Subcutaneous abdominal adipose tissue (tissue), 5 donors: ENCODE measurements at regions not wholly inside any gene's neighbourhood (a gene's known extent, or its start where the extent isn't known, plus 50 kb on each side); places are given as distances from the start of the nearest gene placed in this dataset.
"Not testable (repeated sequence)": the region's sequence is repeated elsewhere in the genome, so short reads cannot be mapped to it uniquely, and the experiment has no call there.

Experiments
- H3K27ac ChIP-seq: one replicate; pipeline ENCODE4 v1.7.0; 2013; ENCODE audit warnings: low read depth, mild to moderate bottlenecking, inconsistent platforms, low read length, moderate library complexity
- H3K27me3 ChIP-seq, 5 donors: one replicate each; pipeline ENCODE4 v1.7.0; 2013; ENCODE audit warnings: low read length in 5 of 5, inconsistent platforms in 1 of 5; ENCODE audit not compliant: control insufficient read depth in 5 of 5, insufficient read depth in 4 of 5
- H3K36me3 ChIP-seq, 5 donors: one replicate each; pipeline ENCODE4 v1.7.0; 2013; ENCODE audit warnings: low read length in 5 of 5; ENCODE audit not compliant: control insufficient read depth in 5 of 5, insufficient read depth in 5 of 5
- H3K4me1 ChIP-seq, 5 donors: one replicate each; pipeline ENCODE4 v1.7.0; 2013; ENCODE audit warnings: low read length in 5 of 5, mild to moderate bottlenecking in 3 of 5, moderate library complexity in 1 of 5; ENCODE audit not compliant: control insufficient read depth in 5 of 5, insufficient read depth in 5 of 5
- H3K4me3 ChIP-seq, 5 donors: one replicate each; pipeline ENCODE4 v1.7.0; 2013; ENCODE audit warnings: low read length in 5 of 5, low read depth in 1 of 5
- H3K9ac ChIP-seq, 5 donors: one replicate each; pipeline ENCODE4 v1.7.0; 2013; ENCODE audit warnings: low read length in 5 of 5, mild to moderate bottlenecking in 4 of 5, moderate library complexity in 3 of 5
- H3K9me3 ChIP-seq, 5 donors: one replicate each; pipeline ENCODE4 v1.7.0; 2013; ENCODE audit warnings: low read length in 5 of 5; ENCODE audit not compliant: control insufficient read depth in 5 of 5
- donor health status: healthy.
- donor health status: healthy.
- donor health status: healthy.
- donor health status: healthy.
- donor health status: healthy.

DNA sequence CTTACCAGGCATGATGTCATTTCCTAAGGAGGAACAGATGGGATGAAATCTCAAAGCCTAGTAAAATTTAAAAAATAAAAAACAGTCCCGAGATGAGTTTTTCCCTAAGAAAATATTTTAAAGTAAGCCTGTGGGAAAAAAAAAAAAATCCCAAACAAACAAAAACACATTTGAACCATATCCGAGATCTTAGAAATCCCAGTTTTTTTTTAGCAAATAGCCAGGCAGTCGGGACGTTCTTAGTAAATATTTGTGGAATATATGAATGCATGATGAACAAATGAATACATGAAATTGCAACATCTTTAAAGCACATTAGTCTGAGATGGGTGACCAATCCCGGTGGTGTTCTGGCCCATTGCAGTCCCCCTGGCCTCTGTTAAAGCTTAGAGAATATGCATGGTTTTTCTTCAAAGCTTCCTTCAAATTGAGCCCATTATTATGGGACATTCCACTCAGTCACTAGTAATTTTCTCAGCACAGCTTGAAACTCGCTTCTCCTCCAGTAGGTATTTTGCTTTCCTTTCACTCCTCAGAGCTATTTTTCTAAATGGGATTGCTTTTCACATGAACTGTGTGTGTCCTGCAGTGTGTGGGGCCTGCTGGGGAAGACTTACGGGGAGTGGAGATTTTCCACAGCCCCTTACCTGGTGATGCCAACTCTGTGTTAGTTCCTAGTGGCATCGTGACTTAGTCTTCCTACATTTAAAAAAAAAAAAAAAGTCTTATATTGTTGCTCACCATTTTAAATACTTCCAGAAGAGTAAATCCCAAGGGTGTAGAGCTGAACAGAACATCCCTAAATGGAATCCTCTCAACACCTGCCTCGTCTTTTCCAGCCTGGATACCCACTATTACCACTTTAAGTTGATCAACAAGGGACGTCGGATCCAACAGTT is 255.6 kb upstream of the NBPF12 start:
- H3K9me3 ChIP-seq, H3K9ac ChIP-seq: not testable (repeated sequence)

DNA sequence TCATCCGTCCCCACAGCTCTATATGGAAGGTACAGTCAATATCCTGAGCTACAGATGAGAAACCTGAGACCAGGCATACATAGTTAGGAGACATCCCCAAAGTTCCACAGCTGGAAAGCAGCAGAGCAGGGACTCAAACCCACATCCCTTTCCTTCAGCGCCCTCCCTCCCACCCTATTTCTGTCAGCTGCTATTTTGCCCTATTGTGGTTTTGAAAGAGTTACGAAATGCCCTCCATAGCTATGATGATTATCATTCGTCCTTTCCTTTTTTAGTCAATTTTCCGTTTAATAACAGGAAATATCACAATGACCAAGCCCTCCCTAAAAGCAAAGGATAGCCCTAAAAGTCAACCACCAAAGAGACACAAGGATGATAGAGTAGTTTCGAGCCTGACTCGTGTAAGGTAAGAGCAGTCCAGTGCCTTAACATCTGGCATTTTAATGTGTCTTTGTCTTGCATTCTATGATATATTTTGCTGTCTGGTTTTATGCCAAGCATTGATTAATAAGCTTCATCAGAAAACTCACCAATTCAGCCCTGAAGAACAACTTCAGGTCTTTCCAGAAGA is 264.3 kb upstream of the NBPF12 start:
- H3K36me3 ChIP-seq, H3K27ac ChIP-seq, H3K9ac ChIP-seq, H3K4me1 ChIP-seq, H3K4me3 ChIP-seq, H3K9me3 ChIP-seq, H3K27me3 ChIP-seq: not testable (repeated sequence)

More for the DNA sequence above, 255.6 kb upstream of the NBPF12 start:
- H3K36me3 ChIP-seq, H3K4me1 ChIP-seq, H3K27me3 ChIP-seq, H3K27ac ChIP-seq, H3K4me3 ChIP-seq: not testable (repeated sequence)

GRCh38 chr1:146672608-146673007 is 265.5 kb upstream of the NBPF12 start:
- H3K4me1 ChIP-seq, H3K9ac ChIP-seq, H3K36me3 ChIP-seq, H3K9me3 ChIP-seq, H3K27me3 ChIP-seq, H3K27ac ChIP-seq, H3K4me3 ChIP-seq: not testable (repeated sequence)

DNA sequence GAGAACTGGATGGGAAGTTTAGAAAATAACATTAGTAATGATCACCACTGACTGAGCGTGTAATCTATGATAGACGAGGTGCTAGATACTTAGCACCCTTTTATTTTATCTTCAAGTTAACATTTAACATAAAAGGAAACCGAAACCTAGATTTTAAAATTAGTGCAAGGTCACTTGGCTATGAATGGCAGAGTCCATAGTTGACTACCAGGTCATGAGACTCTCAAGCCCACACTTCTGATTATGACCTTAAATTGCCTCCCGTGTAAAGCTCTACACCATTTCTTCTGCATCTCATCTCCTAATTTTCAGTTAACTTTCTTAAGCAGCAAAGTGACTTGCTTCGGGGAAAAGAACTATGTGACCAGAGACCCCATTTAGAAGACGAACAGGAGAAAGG is 266.5 kb upstream of the NBPF12 start:
- not testable (repeated sequence) for H3K9me3 ChIP-seq, H3K27me3 ChIP-seq, H3K27ac ChIP-seq, H3K4me3 ChIP-seq, H3K9ac ChIP-seq, H3K4me1 ChIP-seq, H3K36me3 ChIP-seq

DNA sequence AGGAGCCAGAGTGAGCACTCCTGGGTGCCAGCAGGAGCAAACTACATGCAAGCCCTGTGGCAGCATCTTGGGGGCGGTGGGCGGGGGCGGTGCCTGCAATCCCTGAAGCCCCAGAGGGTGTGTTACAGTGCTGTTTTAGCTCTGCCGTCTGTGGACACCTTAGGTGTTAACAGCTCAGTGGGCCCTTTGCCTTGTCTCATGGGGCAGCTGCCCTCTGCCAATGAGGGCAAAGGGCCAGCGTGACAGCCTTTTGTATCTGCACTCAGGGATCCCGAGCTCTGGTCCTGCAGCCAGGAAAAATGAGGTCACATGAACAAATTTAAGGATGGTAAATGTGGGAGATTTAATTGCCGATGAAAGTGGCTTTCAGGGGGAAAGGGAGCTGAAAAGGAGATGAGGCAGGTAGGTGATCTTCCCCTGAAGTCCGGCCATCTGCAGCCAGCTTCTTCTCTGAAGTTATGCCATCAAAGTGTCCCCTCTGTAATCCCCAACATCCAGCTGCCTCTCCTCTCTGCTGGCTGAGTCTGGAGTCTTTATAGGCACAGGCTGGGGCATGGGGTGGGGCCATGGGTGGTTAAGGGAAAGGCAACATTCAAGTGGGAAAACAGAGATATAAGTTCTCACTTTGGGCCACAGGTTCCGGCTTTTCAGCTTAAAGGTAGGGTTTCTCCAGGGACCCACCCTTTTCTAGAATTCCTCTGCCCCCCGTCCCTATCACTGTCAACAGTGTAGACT is 267.1 kb upstream of the NBPF12 start:
- H3K27ac ChIP-seq, H3K9ac ChIP-seq, H3K27me3 ChIP-seq, H3K9me3 ChIP-seq, H3K36me3 ChIP-seq, H3K4me1 ChIP-seq, H3K4me3 ChIP-seq: not testable (repeated sequence)

DNA sequence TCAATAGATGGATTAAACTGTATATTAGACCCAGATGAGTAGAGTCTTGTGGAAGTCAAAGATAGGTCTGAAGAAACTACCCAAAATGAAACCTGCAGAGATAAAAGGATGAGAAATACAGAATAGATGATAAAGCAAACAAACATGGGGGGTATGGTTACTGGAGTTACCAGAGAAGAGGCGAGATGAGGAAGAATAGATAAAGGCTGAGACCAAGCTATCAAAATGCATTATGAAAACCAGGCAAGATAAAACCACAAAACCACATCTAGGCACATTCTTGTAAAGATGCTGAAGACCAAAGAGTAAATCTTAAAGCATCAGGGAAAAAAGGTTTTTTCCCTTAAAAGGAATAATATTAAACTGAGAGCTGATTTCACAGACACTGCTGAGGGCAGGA is 271.8 kb upstream of the NBPF12 start:
- H3K36me3 ChIP-seq, H3K27me3 ChIP-seq, H3K9ac ChIP-seq, H3K9me3 ChIP-seq, H3K27ac ChIP-seq, H3K4me3 ChIP-seq, H3K4me1 ChIP-seq: not testable (repeated sequence)

GRCh38 chr1:146660242-146660641 is 277.9 kb upstream of the NBPF12 start:
- H3K9me3 ChIP-seq, H3K4me3 ChIP-seq, H3K4me1 ChIP-seq, H3K9ac ChIP-seq, H3K27me3 ChIP-seq, H3K36me3 ChIP-seq, H3K27ac ChIP-seq: not testable (repeated sequence)

DNA sequence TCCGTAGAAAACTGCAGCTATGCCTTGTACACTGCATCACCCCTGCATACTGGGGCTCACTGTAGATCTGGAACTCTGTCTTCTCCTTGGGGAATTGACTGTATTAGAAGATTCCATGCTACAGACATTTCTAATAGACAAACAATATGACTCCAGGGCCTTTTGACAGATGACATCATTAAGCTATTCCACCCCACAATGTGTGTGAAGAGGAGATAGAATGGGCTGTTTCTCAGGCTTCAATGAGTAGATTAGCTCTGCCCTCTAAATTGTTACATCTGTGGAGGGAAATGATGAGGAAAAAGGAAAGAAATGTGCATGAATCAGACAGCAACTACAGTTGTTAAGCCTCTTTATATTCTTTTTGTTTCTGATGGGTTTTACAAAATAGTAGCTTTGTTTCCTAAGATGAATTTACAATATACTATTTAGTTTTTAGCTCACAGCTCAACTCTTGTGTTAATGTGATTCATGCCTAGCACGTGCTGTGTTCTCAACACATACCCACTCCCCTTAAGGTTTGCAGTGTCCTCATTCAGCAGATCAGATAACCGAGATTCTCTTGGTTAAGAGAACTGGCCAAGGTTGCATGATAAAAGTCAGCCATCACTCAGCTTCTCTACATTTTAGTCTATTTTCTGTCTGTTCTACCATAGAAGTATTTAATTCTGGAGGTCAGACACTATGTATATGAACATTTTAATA is 281.6 kb upstream of the NBPF12 start:
- H3K27me3 ChIP-seq, H3K4me1 ChIP-seq, H3K27ac ChIP-seq, H3K9ac ChIP-seq, H3K4me3 ChIP-seq, H3K36me3 ChIP-seq, H3K9me3 ChIP-seq: not testable (repeated sequence)

GRCh38 chr1:146654763-146655162 is 283.4 kb upstream of the NBPF12 start:
- H3K9me3 ChIP-seq, H3K27ac ChIP-seq, H3K9ac ChIP-seq, H3K4me1 ChIP-seq, H3K36me3 ChIP-seq, H3K4me3 ChIP-seq, H3K27me3 ChIP-seq: not testable (repeated sequence)
